CD4-positive, CD25-positive, alpha-beta regulatory T cell (primary cell): ENCODE measurements at regions not wholly inside any gene's neighbourhood (a gene's known extent, or its start where the extent isn't known, plus 50 kb on each side); places are given as distances from the start of the nearest gene placed in this dataset.

ENCODE experiments used
- ATAC-seq, 2 donors: fragments of 150-1000 bp; cut with Tn5 transposase; one replicate each; pipeline ENCODE4 v1.10.0; 2021; ENCODE audit warnings: low read depth in 2 of 2, moderate number of reproducible peaks in 2 of 2, moderate library complexity in 1 of 2
- DNase-seq, 3 donors: peaks; one replicate each; pipeline versions ENCODE4 v3.0.0 to v3.0.0-alpha.2; 2012 to 2022; ENCODE audit warnings: mixed read lengths in 1 of 3
- H3K27ac ChIP-seq: one replicate; pipeline ENCODE4 v1.7.0; 2013; ENCODE audit warnings: mild to moderate bottlenecking, low read length; ENCODE audit not compliant: insufficient read depth, poor library complexity, severe bottlenecking
- H3K27me3 ChIP-seq: one replicate; pipeline ENCODE4 v1.7.0; 2013; ENCODE audit warnings: low read length; ENCODE audit not compliant: control insufficient read depth, insufficient read depth
- H3K36me3 ChIP-seq: one replicate; pipeline ENCODE4 v1.7.0; 2013; ENCODE audit warnings: mild to moderate bottlenecking, low read length, moderate library complexity; ENCODE audit not compliant: control insufficient read depth, insufficient read depth
- H3K4me1 ChIP-seq: 2 replicates; pipeline ENCODE4 v1.7.0; 2013; ENCODE audit warnings: mild to moderate bottlenecking, low read length; ENCODE audit not compliant: insufficient read depth, control insufficient read depth, poor library complexity, severe bottlenecking
- H3K4me3 ChIP-seq: one replicate; pipeline ENCODE4 v1.7.0; 2013; ENCODE audit warnings: low read depth, mild to moderate bottlenecking, low read length, moderate library complexity
- H3K9me3 ChIP-seq, 2 experiments: 1 replicate in 1 of 2; 2 replicates in 1 of 2; pipeline ENCODE4 v1.7.0; 2013; ENCODE audit warnings: low read length in 2 of 2, mild to moderate bottlenecking in 1 of 2, moderate library complexity in 1 of 2; ENCODE audit not compliant: control insufficient read depth in 2 of 2
- H3K27ac Mint-ChIP-seq, 3 donors: one replicate each; pipeline ENCODE4 v1.8.0; 2020 to 2022; ENCODE audit warnings: mild to moderate bottlenecking in 3 of 3, mixed read lengths in 3 of 3, moderate library complexity in 2 of 3
- H3K27me3 Mint-ChIP-seq: one replicate; pipeline ENCODE4 v1.8.0; 2022; ENCODE audit warnings: mild to moderate bottlenecking, mixed read lengths
- H3K36me3 Mint-ChIP-seq: one replicate; pipeline ENCODE4 v1.8.0; 2020; ENCODE audit warnings: mixed read lengths
- H3K4me1 Mint-ChIP-seq, 4 donors: one replicate each; pipeline ENCODE4 v1.8.0; 2020 to 2022; ENCODE audit warnings: mixed read lengths in 4 of 4, mild to moderate bottlenecking in 1 of 4
- H3K4me3 Mint-ChIP-seq, 4 donors: one replicate each; pipeline ENCODE4 v1.8.0; 2020 to 2022; ENCODE audit warnings: mild to moderate bottlenecking in 4 of 4, mixed read lengths in 4 of 4, moderate library complexity in 3 of 4
- H3K9me3 Mint-ChIP-seq, 7 donors: one replicate each; pipeline ENCODE4 v1.8.0; 2020 to 2022; ENCODE audit warnings: mixed read lengths in 7 of 7, mild to moderate bottlenecking in 3 of 7, moderate library complexity in 2 of 7

GRCh38 chr3:28786446-28786845 lies 437.8 kb upstream of the AZI2 start:
- no peak overlapping the region for H3K27ac ChIP-seq
- no peaks in the 10 kb centered on the region for H3K27me3 Mint-ChIP-seq
- H3K27ac Mint-ChIP-seq = no peak overlapping the region
- H3K4me3 ChIP-seq = no peak overlapping the region
- ATAC-seq (no peak), DNase-seq (no peak)
- no peak overlapping the region for H3K4me3 Mint-ChIP-seq
- H3K9me3 Mint-ChIP-seq = peaks cover 0 to 5% (median 0%) of the 10 kb centered on the region in 7 donors
- no peaks in the 10 kb centered on the region for H3K4me1 Mint-ChIP-seq
- no peaks in the 10 kb centered on the region for H3K4me1 ChIP-seq
- H3K9me3 ChIP-seq = no peaks in the 10 kb centered on the region
- H3K36me3 Mint-ChIP-seq = no peaks in the 10 kb centered on the region
- H3K27me3 ChIP-seq = no peaks in the 10 kb centered on the region
- H3K36me3 ChIP-seq = no peaks in the 10 kb centered on the region

- H3K27me3 Mint-ChIP-seq = no peaks in the 10 kb centered on the region
- H3K36me3 Mint-ChIP-seq = no peaks in the 10 kb centered on the region
- DNase-seq = no peak
- Histone ChIP-seq H3K27me3 (no peaks in the 10 kb centered on the region), H3K36me3 (no peaks in the 10 kb centered on the region), H3K27ac (no peak overlapping the region), H3K4me1 (no peaks in the 10 kb centered on the region), H3K4me3 (no peak overlapping the region), H3K9me3 (no peaks in the 10 kb centered on the region)
- H3K27ac Mint-ChIP-seq = no peak overlapping the region
- H3K4me1 Mint-ChIP-seq = no peaks in the 10 kb centered on the region
- peaks cover 0 to 6% (median 0%) of the 10 kb centered on the region in 7 donors for H3K9me3 Mint-ChIP-seq
- no peak for ATAC-seq
- no peak overlapping the region for H3K4me3 Mint-ChIP-seq
These were observed 439.9 kb upstream of the AZI2 start for GRCh38 chr3:28788571-28788970.

- ATAC-seq (no peak), DNase-seq (no peak)
- Histone ChIP-seq H3K9me3 (no peaks in the 10 kb centered on the region), H3K4me1 (no peaks in the 10 kb centered on the region), H3K4me3 (no peak overlapping the region), H3K27me3 (no peaks in the 10 kb centered on the region), H3K27ac (no peak overlapping the region), H3K36me3 (no peaks in the 10 kb centered on the region)
- Mint-ChIP-seq H3K4me1 (no peaks in the 10 kb centered on the region), H3K9me3 (peaks cover 0 to 6% (median 0%) of the 10 kb centered on the region in 7 donors), H3K4me3 (no peak overlapping the region), H3K36me3 (no peaks in the 10 kb centered on the region), H3K27me3 (no peaks in the 10 kb centered on the region), H3K27ac (no peak overlapping the region)
These were observed 443.2 kb upstream of the AZI2 start for GRCh38 chr3:28791713-28792255.

GRCh38 chr3:28792604-28793003 lies 444.0 kb upstream of the AZI2 start:
- Histone ChIP-seq H3K27ac (no peak overlapping the region), H3K4me1 (no peaks in the 10 kb centered on the region), H3K9me3 (no peaks in the 10 kb centered on the region), H3K36me3 (no peaks in the 10 kb centered on the region), H3K4me3 (no peak overlapping the region), H3K27me3 (no peaks in the 10 kb centered on the region)
- ATAC-seq = no peak
- H3K4me3 Mint-ChIP-seq = no peak overlapping the region
- peaks cover 0 to 6% (median 0%) of the 10 kb centered on the region in 7 donors for H3K9me3 Mint-ChIP-seq
- no peaks in the 10 kb centered on the region for H3K27me3 Mint-ChIP-seq
- no peak overlapping the region for H3K27ac Mint-ChIP-seq
- H3K36me3 Mint-ChIP-seq = no peaks in the 10 kb centered on the region
- DNase-seq = no peak
- H3K4me1 Mint-ChIP-seq = no peaks in the 10 kb centered on the region

- Mint-ChIP-seq H3K27me3 (no peaks in the 10 kb centered on the region), H3K4me1 (no peaks in the 10 kb centered on the region), H3K4me3 (peak overlapping the region in 1 of 4 donors; percentile 56), H3K9me3 (peaks cover 0 to 2% (median 0%) of the 10 kb centered on the region in 7 donors), H3K27ac (no peak overlapping the region), H3K36me3 (no peaks in the 10 kb centered on the region)
- DNase-seq (no peak), ATAC-seq (no peak)
- Histone ChIP-seq H3K36me3 (no peaks in the 10 kb centered on the region), H3K27ac (no peak overlapping the region), H3K4me1 (no peaks in the 10 kb centered on the region), H3K27me3 (no peaks in the 10 kb centered on the region), H3K9me3 (no peaks in the 10 kb centered on the region), H3K4me3 (no peak overlapping the region)
These were observed 450.5 kb upstream of the AZI2 start for GRCh38 chr3:28799084-28799483.

GRCh38 chr3:28800203-28800602 lies 451.6 kb upstream of the AZI2 start:
- H3K4me3 Mint-ChIP-seq = no peak overlapping the region
- H3K27me3 Mint-ChIP-seq = no peaks in the 10 kb centered on the region
- no peaks in the 10 kb centered on the region for H3K27me3 ChIP-seq
- no peaks in the 10 kb centered on the region for H3K4me1 Mint-ChIP-seq
- no peaks in the 10 kb centered on the region for H3K9me3 ChIP-seq
- no peaks in the 10 kb centered on the region for H3K36me3 Mint-ChIP-seq
- no peaks in the 10 kb centered on the region for H3K36me3 ChIP-seq
- H3K27ac Mint-ChIP-seq = no peak overlapping the region
- no peaks in the 10 kb centered on the region for H3K4me1 ChIP-seq
- H3K4me3 ChIP-seq = no peak overlapping the region
- ATAC-seq (no peak), DNase-seq (no peak)
- H3K27ac ChIP-seq = no peak overlapping the region
- H3K9me3 Mint-ChIP-seq = peaks cover 0 to 2% (median 0%) of the 10 kb centered on the region in 7 donors

GRCh38 chr3:28808068-28808467 lies 459.4 kb upstream of the AZI2 start:
- Histone ChIP-seq H3K9me3 (no peaks in the 10 kb centered on the region), H3K4me1 (no peaks in the 10 kb centered on the region), H3K4me3 (no peak overlapping the region), H3K36me3 (no peaks in the 10 kb centered on the region), H3K27ac (no peak overlapping the region), H3K27me3 (no peaks in the 10 kb centered on the region)
- H3K36me3 Mint-ChIP-seq = no peaks in the 10 kb centered on the region
- no peak for DNase-seq
- H3K27me3 Mint-ChIP-seq = no peaks in the 10 kb centered on the region
- no peak overlapping the region for H3K4me3 Mint-ChIP-seq
- H3K4me1 Mint-ChIP-seq = no peaks in the 10 kb centered on the region
- H3K9me3 Mint-ChIP-seq = peaks cover 0 to 2% (median 0%) of the 10 kb centered on the region in 7 donors
- ATAC-seq = no peak
- no peak overlapping the region for H3K27ac Mint-ChIP-seq

GRCh38 chr3:28816017-28816416 lies 464.9 kb upstream of the RBMS3 start:
- DNase-seq (no peak), ATAC-seq (no peak)
- H3K36me3 ChIP-seq = no peaks in the 10 kb centered on the region
- no peak overlapping the region for H3K4me3 ChIP-seq
- Mint-ChIP-seq H3K4me3 (no peak overlapping the region), H3K27me3 (no peaks in the 10 kb centered on the region), H3K9me3 (peaks cover 0 to 5% (median 0%) of the 10 kb centered on the region in 7 donors), H3K4me1 (no peaks in the 10 kb centered on the region), H3K27ac (no peak overlapping the region), H3K36me3 (no peaks in the 10 kb centered on the region)
- H3K27ac ChIP-seq = no peak overlapping the region
- no peaks in the 10 kb centered on the region for H3K4me1 ChIP-seq
- no peaks in the 10 kb centered on the region for H3K27me3 ChIP-seq
- H3K9me3 ChIP-seq = no peaks in the 10 kb centered on the region
